ENCODE measurements at regions not wholly inside any gene's neighbourhood (a gene's known extent, or its start where the extent isn't known, plus 50 kb on each side); places are given as distances from the start of the nearest gene placed in this dataset.
A peak's percentile ranks its signal among the peaks of the same experiment; 100 is the strongest.
"Not testable (repeated sequence)": the region's sequence is repeated elsewhere in the genome, so short reads cannot be mapped to it uniquely, and the experiment has no call there.

- no peak for DNase-seq
Observed at GRCh38 chr3:191882289-191882688, 421.3 kb downstream of the PYDC2 start.

GRCh38 chr3:191884132-191884531 lies 423.2 kb downstream of the PYDC2 start:
- DNase-seq: no peak

- no peak for DNase-seq
Observed at GRCh38 chr3:191889106-191889505, 428.1 kb downstream of the PYDC2 start.

- no peak for DNase-seq
Observed at GRCh38 chr3:191889756-191890155, 428.8 kb downstream of the PYDC2 start.

- no peak for DNase-seq
Observed at GRCh38 chr3:191894406-191894805, 433.4 kb downstream of the PYDC2 start.

- DNase-seq: no peak
Observed at GRCh38 chr3:191901741-191902140, 440.8 kb downstream of the PYDC2 start.

- no peak for DNase-seq
Observed at GRCh38 chr3:191912616-191913204, 451.7 kb downstream of the PYDC2 start.

- DNase-seq: no peak
Observed at GRCh38 chr3:191915712-191916111, 454.7 kb downstream of the PYDC2 start.

GRCh38 chr3:191919491-191920026 lies 458.6 kb downstream of the PYDC2 start:
- no peak for DNase-seq

- DNase-seq: no peak
Observed at GRCh38 chr3:191922570-191922969, 461.6 kb downstream of the PYDC2 start.

- DNase-seq: not testable (repeated sequence)
Observed at GRCh38 chr3:191927183-191927817, 466.3 kb downstream of the PYDC2 start.

GRCh38 chr3:191927998-191928397 lies 467.0 kb downstream of the PYDC2 start:
- not testable (repeated sequence) for DNase-seq

- no peak for DNase-seq
Observed at GRCh38 chr3:191944835-191945234, 483.9 kb downstream of the PYDC2 start.

- no peak for DNase-seq
Observed at GRCh38 chr3:191952186-191952585, 491.2 kb downstream of the PYDC2 start.

GRCh38 chr3:191952609-191953008 lies 491.6 kb downstream of the PYDC2 start:
- DNase-seq: no peak

GRCh38 chr3:191958980-191959671 lies 498.2 kb downstream of the PYDC2 start:
- peak; percentile 51 for DNase-seq

- no peak for DNase-seq
Observed at GRCh38 chr3:191959876-191960413, 499.0 kb downstream of the PYDC2 start.

- DNase-seq: no peak
Observed at GRCh38 chr3:191961022-191961421, 500.1 kb downstream of the PYDC2 start.

- no peak for DNase-seq
Observed at GRCh38 chr3:191961529-191961928, 500.6 kb downstream of the PYDC2 start.

- no peak for DNase-seq
Observed at GRCh38 chr3:191962324-191962723, 501.4 kb downstream of the PYDC2 start.

- no peak for DNase-seq
Observed at GRCh38 chr3:191963182-191963581, 502.2 kb downstream of the PYDC2 start.

GRCh38 chr3:191966556-191966955 lies 505.6 kb downstream of the PYDC2 start:
- no peak for DNase-seq

GRCh38 chr3:191968299-191968698 lies 507.3 kb downstream of the PYDC2 start:
- DNase-seq: no peak
